ENCODE measurements at regions not wholly inside any gene's neighbourhood (a gene's known extent, or its start where the extent isn't known, plus 50 kb on each side); places are given as distances from the start of the nearest gene placed in this dataset.

DNA sequence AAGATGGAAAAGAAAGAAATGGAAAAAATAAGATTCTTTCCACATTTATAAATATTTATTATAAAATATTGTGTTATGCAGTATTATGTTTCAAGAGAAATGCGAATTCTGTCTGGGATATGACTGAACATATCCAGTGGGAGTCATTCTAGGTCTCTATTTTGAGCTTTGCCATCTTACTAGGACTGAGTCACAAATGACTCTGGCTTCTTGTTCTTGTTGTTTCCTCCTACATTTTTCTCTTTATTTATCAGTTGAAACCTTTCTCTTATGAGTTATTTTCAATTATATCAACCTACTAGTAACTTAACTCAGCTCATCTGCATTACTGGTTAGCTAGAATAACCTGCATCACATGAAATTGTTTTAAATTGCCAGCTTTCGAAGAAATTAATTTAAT, 1247.3 kb downstream of the SLITRK1 start:
- TF ChIP-seq CTCF (conservative IDR thresholded peaks at IDR 0.05; ENCODE audit: low read depth, low read length) (no peak), USF2 (IDR thresholded peaks at IDR 0.05; ENCODE audit: low read depth, low read length) (no peak), RAD21 (IDR thresholded peaks at IDR 0.05; ENCODE audit: low read length) (no peak), POLR2A (IDR thresholded peaks at IDR 0.05; ENCODE audit: low read depth, low read length) (no peak)

Data from IMR-90 (cell line).